Parathyroid adenoma (tissue), 2 donors: ENCODE measurements at regions not wholly inside any gene's neighbourhood (a gene's known extent, or its start where the extent isn't known, plus 50 kb on each side); places are given as distances from the start of the nearest gene placed in this dataset.

Experiments
- H2AFZ ChIP-seq: fragments of 300-600 bp; sonication (generic); one replicate; pipeline ENCODE4 v1.7.0; 2017; ENCODE audit warnings: antibody characterized with exemption, mild to moderate bottlenecking
- H3K27ac ChIP-seq: fragments of 300-600 bp; sonication (generic); one replicate; pipeline ENCODE4 v1.7.0; 2017
- H3K27me3 ChIP-seq: fragments of 300-600 bp; sonication (generic); one replicate; pipeline ENCODE4 v1.7.0; 2017; ENCODE audit warnings: low read length; ENCODE audit not compliant: control insufficient read depth, insufficient read depth
- H3K36me3 ChIP-seq: fragments of 300-600 bp; sonication (generic); one replicate; pipeline ENCODE4 v1.7.0; 2017; ENCODE audit warnings: low read length; ENCODE audit not compliant: control insufficient read depth, insufficient read depth
- H3K4me1 ChIP-seq: fragments of 300-600 bp; sonication (generic); one replicate; pipeline ENCODE4 v1.7.0; 2017; ENCODE audit warnings: control low read depth
- H3K4me2 ChIP-seq: fragments of 300-600 bp; sonication (generic); one replicate; pipeline ENCODE4 v1.7.0; 2017; ENCODE audit warnings: low read length
- H3K4me3 ChIP-seq: fragments of 300-600 bp; sonication (generic); one replicate; pipeline ENCODE4 v1.7.0; 2017; ENCODE audit warnings: low read depth, low read length
- H3K79me2 ChIP-seq: fragments of 300-600 bp; sonication (generic); one replicate; pipeline ENCODE4 v1.7.0; 2017; ENCODE audit warnings: control low read depth
- H3K9ac ChIP-seq: fragments of 300-600 bp; sonication (generic); one replicate; pipeline ENCODE4 v1.7.0; 2017; ENCODE audit warnings: mild to moderate bottlenecking
- H3K9me3 ChIP-seq: fragments of 300-600 bp; sonication (generic); one replicate; pipeline ENCODE4 v1.7.0; 2017; ENCODE audit warnings: low read length; ENCODE audit not compliant: control insufficient read depth
- CTCF ChIP-seq: fragments of 300-600 bp; sonication (generic); IDR thresholded peaks from one replicate; pipeline ENCODE4 v1.7.0; 2017; ENCODE audit warnings: antibody characterized with exemption, mild to moderate bottlenecking
- donor health status: primary hyperparathyroidism.

- Histone ChIP-seq H3K36me3 (no peaks in the 10 kb centered on the region), H3K4me1 (no peaks in the 10 kb centered on the region), H3K4me3 (no peak overlapping the region), H3K9me3 (no peaks in the 10 kb centered on the region), H2AFZ (no peak overlapping the region), H3K79me2 (no peaks in the 10 kb centered on the region), H3K27ac (no peak overlapping the region), H3K27me3 (no peaks in the 10 kb centered on the region), H3K9ac (no peak overlapping the region), H3K4me2 (no peak overlapping the region)
- no peak for TF ChIP-seq CTCF
Observed at GRCh38 chr4:66972087-66972486, 573.2 kb downstream of the CENPC start.

GRCh38 chr4:66964467-66964866, 580.8 kb downstream of the CENPC start:
- Histone ChIP-seq H3K79me2 (no peaks in the 10 kb centered on the region), H3K27me3 (no peaks in the 10 kb centered on the region), H3K4me1 (no peaks in the 10 kb centered on the region), H3K9ac (no peak overlapping the region), H3K27ac (no peak overlapping the region), H3K4me3 (no peak overlapping the region), H2AFZ (no peak overlapping the region), H3K4me2 (no peak overlapping the region), H3K36me3 (no peaks in the 10 kb centered on the region), H3K9me3 (no peaks in the 10 kb centered on the region)
- TF ChIP-seq CTCF, result no peak

- Histone ChIP-seq H3K4me2 (no peak overlapping the region), H2AFZ (no peak overlapping the region), H3K4me3 (no peak overlapping the region), H3K36me3 (no peaks in the 10 kb centered on the region), H3K27me3 (no peaks in the 10 kb centered on the region), H3K27ac (no peak overlapping the region), H3K9me3 (no peaks in the 10 kb centered on the region), H3K79me2 (no peaks in the 10 kb centered on the region), H3K4me1 (no peaks in the 10 kb centered on the region), H3K9ac (no peak overlapping the region)
- no peak for TF ChIP-seq CTCF
Observed at GRCh38 chr4:66963084-66963483, 582.2 kb downstream of the CENPC start.

GRCh38 chr4:66959207-66959606, 586.1 kb downstream of the CENPC start:
- no peak overlapping the region for H2AFZ ChIP-seq
- no peaks in the 10 kb centered on the region for H3K79me2 ChIP-seq
- no peak for TF ChIP-seq CTCF
- no peaks in the 10 kb centered on the region for H3K9me3 ChIP-seq
- no peaks in the 10 kb centered on the region for H3K4me1 ChIP-seq
- H3K4me2 ChIP-seq, result no peak overlapping the region
- no peaks in the 10 kb centered on the region for H3K27me3 ChIP-seq
- H3K9ac ChIP-seq, result no peak overlapping the region
- no peaks in the 10 kb centered on the region for H3K36me3 ChIP-seq
- no peak overlapping the region for H3K4me3 ChIP-seq
- H3K27ac ChIP-seq, result no peak overlapping the region

- Histone ChIP-seq H3K36me3 (no peaks in the 10 kb centered on the region), H3K9ac (no peak overlapping the region), H3K4me1 (no peaks in the 10 kb centered on the region), H3K4me2 (no peak overlapping the region), H3K27ac (no peak overlapping the region), H3K9me3 (no peaks in the 10 kb centered on the region), H3K27me3 (no peaks in the 10 kb centered on the region), H3K4me3 (no peak overlapping the region), H2AFZ (no peak overlapping the region), H3K79me2 (no peaks in the 10 kb centered on the region)
- TF ChIP-seq CTCF, result no peak
Observed at GRCh38 chr4:66956852-66957251, 588.5 kb downstream of the CENPC start.
